Neuronal stem cell (in vitro differentiated cells): ENCODE measurements at regions not wholly inside any gene's neighbourhood (a gene's known extent, or its start where the extent isn't known, plus 50 kb on each side); places are given as distances from the start of the nearest gene placed in this dataset.

ENCODE experiments used
- DNase-seq: peaks from one replicate; pipeline ENCODE4 v3.0.0-alpha.2; 2013; ENCODE audit warnings: low spot score
- H2AFZ ChIP-seq: one replicate; pipeline ENCODE4 v1.6.1; 2013; ENCODE audit warnings: mild to moderate bottlenecking, low read length, inconsistent platforms
- H2AK5ac ChIP-seq: 2 replicates; pipeline ENCODE4 v1.6.1; 2013; ENCODE audit warnings: low read depth, mild to moderate bottlenecking, inconsistent platforms, low read length, moderate library complexity, mixed read lengths
- H2BK120ac ChIP-seq: 2 replicates; pipeline ENCODE4 v1.6.1; 2013; ENCODE audit warnings: low read depth, mild to moderate bottlenecking, inconsistent platforms, low read length, moderate library complexity, mixed read lengths
- H2BK12ac ChIP-seq: one replicate; pipeline ENCODE4 v1.6.1; 2013; ENCODE audit warnings: low read length, inconsistent platforms
- H2BK15ac ChIP-seq: 2 replicates; pipeline ENCODE4 v1.6.1; 2013; ENCODE audit warnings: mild to moderate bottlenecking, low read length, inconsistent platforms, mixed read lengths
- H2BK5ac ChIP-seq: one replicate; pipeline ENCODE4 v1.6.1; 2013; ENCODE audit warnings: inconsistent platforms, mild to moderate bottlenecking, low read length, moderate library complexity
- H3K14ac ChIP-seq: one replicate; pipeline ENCODE4 v1.6.1; 2013; ENCODE audit warnings: low read length, inconsistent platforms
- H3K18ac ChIP-seq: 2 replicates; pipeline ENCODE4 v1.6.1; 2013; ENCODE audit warnings: low read length, inconsistent platforms
- H3K23ac ChIP-seq: 2 replicates; pipeline ENCODE4 v1.6.1; 2013; ENCODE audit warnings: low read depth, mild to moderate bottlenecking, mixed read lengths, low read length, inconsistent platforms; ENCODE audit not compliant: poor library complexity
- H3K27ac ChIP-seq: replicated peaks from 3 replicates; pipeline ENCODE4 v1.5.1; 2013; ENCODE audit warnings: low read length, inconsistent platforms
- H3K27me3 ChIP-seq, 3 experiments: 2 replicates each; pipeline ENCODE4 v1.6.1; 2013; ENCODE audit warnings: low read length in 3 of 3, mild to moderate bottlenecking in 2 of 3, inconsistent platforms in 1 of 3, low read depth in 1 of 3, mixed read lengths in 1 of 3, moderate library complexity in 1 of 3; ENCODE audit not compliant: control insufficient read depth in 3 of 3, insufficient read depth in 3 of 3
- H3K36me3 ChIP-seq, 2 donors: replicated peaks in 1 of 2; 2 replicates each; pipeline ENCODE4 v1.6.1; 2013; ENCODE audit warnings: low read length in 2 of 2; ENCODE audit not compliant: control insufficient read depth in 2 of 2, insufficient read depth in 2 of 2
- H3K4ac ChIP-seq: 2 replicates; pipeline ENCODE4 v1.6.1; 2013; ENCODE audit warnings: inconsistent platforms, mild to moderate bottlenecking, low read length, moderate library complexity
- H3K4me1 ChIP-seq, 2 donors: 1 replicate in 1 of 2; 2 replicates in 1 of 2; pipeline ENCODE4 v1.6.1; 2013; ENCODE audit warnings: low read length in 2 of 2, low read depth in 1 of 2; ENCODE audit not compliant: control insufficient read depth in 2 of 2, insufficient read depth in 1 of 2
- H3K4me2 ChIP-seq: one replicate; pipeline ENCODE4 v1.6.1; 2013; ENCODE audit warnings: mild to moderate bottlenecking, low read length, inconsistent platforms; ENCODE audit not compliant: insufficient read depth, poor library complexity, severe bottlenecking
- H3K4me3 ChIP-seq, 2 donors: 2 replicates each; pipeline ENCODE4 v1.5.1; 2013; ENCODE audit warnings: low read length in 2 of 2, mild to moderate bottlenecking in 2 of 2, inconsistent platforms in 1 of 2, moderate library complexity in 1 of 2
- H3K79me1 ChIP-seq: one replicate; pipeline ENCODE4 v1.6.1; 2013; ENCODE audit warnings: low read depth, mild to moderate bottlenecking, inconsistent platforms, low read length, moderate library complexity
- H3K9ac ChIP-seq: one replicate; pipeline ENCODE4 v1.6.1; 2013; ENCODE audit warnings: mild to moderate bottlenecking, low read depth, low read length, inconsistent platforms; ENCODE audit not compliant: poor library complexity
- H3K9me3 ChIP-seq, 2 donors: replicated peaks in 1 of 2; 2 replicates each; pipeline versions ENCODE3 to v1.6.1; 2013; ENCODE audit warnings: low read length in 2 of 2, mild to moderate bottlenecking in 2 of 2, inconsistent platforms in 1 of 2, low read depth in 1 of 2, mixed read lengths in 1 of 2, moderate library complexity in 1 of 2; ENCODE audit not compliant: control insufficient read depth in 2 of 2, insufficient read depth in 1 of 2
- H4K8ac ChIP-seq: one replicate; pipeline ENCODE4 v1.6.1; 2013; ENCODE audit warnings: low read depth, mild to moderate bottlenecking, inconsistent platforms, low read length, moderate library complexity
- H4K91ac ChIP-seq: one replicate; pipeline ENCODE4 v1.6.1; 2013; ENCODE audit warnings: low read length, low read depth, mild to moderate bottlenecking, inconsistent platforms; ENCODE audit not compliant: poor library complexity
- WGBS, 2 donors: extraction: QIAGEN DNeasy Blood & Tissue Kit; methylation state at CpG; one replicate each; pipeline ENCODE4 v1.1.7; 2013; ENCODE audit warnings: missing lambda C conversion rate in 2 of 2, mixed read lengths in 1 of 2; ENCODE audit not compliant: insufficient read length in 2 of 2, insufficient replicate concordance in 1 of 2; ENCODE audit errors: extremely low coverage in 2 of 2; 5-methylcytosine and 5-hydroxymethylcytosine counted together

GRCh38 chr6:9936551-9936950, 478.3 kb downstream of the TFAP2A start:
- Histone ChIP-seq H3K23ac (no peak overlapping the region), H2BK15ac (no peak overlapping the region), H2BK120ac (no peak overlapping the region), H3K27me3 (no peaks in the 10 kb centered on the region), H2BK5ac (no peak overlapping the region), H2AFZ (no peak overlapping the region), H3K27ac (no peak overlapping the region), H3K36me3 (no peaks in the 10 kb centered on the region), H3K4me2 (no peak overlapping the region), H3K4me3 (no peak overlapping the region), H3K14ac (no peak overlapping the region), H3K79me1 (no peaks in the 10 kb centered on the region), H2BK12ac (no peak overlapping the region), H3K18ac (peak overlapping the region; percentile 48), H3K4ac (no peak overlapping the region), H2AK5ac (no peak overlapping the region), H4K8ac (no peak overlapping the region), H3K9me3 (no peaks in the 10 kb centered on the region), H3K9ac (no peak overlapping the region), H3K4me1 (peaks cover 0 to 10% of the 10 kb centered on the region in 2 donors), H4K91ac (no peak overlapping the region)
- WGBS, 2 donors, result no CpG with 5 or more reads among the region's 7 CpGs
- no peak for DNase-seq

GRCh38 chr6:9933677-9934076, 481.2 kb downstream of the TFAP2A start:
- H3K27me3 ChIP-seq, result no peaks in the 10 kb centered on the region
- H2BK12ac ChIP-seq, result no peak overlapping the region
- H4K91ac ChIP-seq, result no peak overlapping the region
- H3K4me2 ChIP-seq, result no peak overlapping the region
- WGBS, 2 donors, result no CpG with 5 or more reads among the region's 2 CpGs
- H2BK5ac ChIP-seq, result no peak overlapping the region
- H3K4me3 ChIP-seq, result no peak overlapping the region
- no peaks in the 10 kb centered on the region for H3K9me3 ChIP-seq
- no peak overlapping the region for H3K27ac ChIP-seq
- H4K8ac ChIP-seq, result no peak overlapping the region
- no peaks in the 10 kb centered on the region for H3K36me3 ChIP-seq
- no peak for DNase-seq
- peaks cover 0 to 10% of the 10 kb centered on the region in 2 donors for H3K4me1 ChIP-seq
- H2AK5ac ChIP-seq, result no peak overlapping the region
- no peak overlapping the region for H3K9ac ChIP-seq
- no peaks in the 10 kb centered on the region for H3K79me1 ChIP-seq
- no peak overlapping the region for H2AFZ ChIP-seq
- no peak overlapping the region for H3K18ac ChIP-seq
- no peak overlapping the region for H3K4ac ChIP-seq
- H2BK15ac ChIP-seq, result no peak overlapping the region
- no peak overlapping the region for H3K14ac ChIP-seq
- no peak overlapping the region for H2BK120ac ChIP-seq
- H3K23ac ChIP-seq, result no peak overlapping the region

- H2AK5ac ChIP-seq, result no peak overlapping the region
- H2BK12ac ChIP-seq, result no peak overlapping the region
- H3K4ac ChIP-seq, result no peak overlapping the region
- H3K9ac ChIP-seq, result peak overlapping the region; percentile 50
- no peak overlapping the region for H3K27ac ChIP-seq
- H4K91ac ChIP-seq, result no peak overlapping the region
- H2BK120ac ChIP-seq, result no peak overlapping the region
- no peak overlapping the region for H2BK5ac ChIP-seq
- no peak overlapping the region for H3K18ac ChIP-seq
- H3K36me3 ChIP-seq, result no peaks in the 10 kb centered on the region
- H4K8ac ChIP-seq, result no peak overlapping the region
- no peak overlapping the region for H3K4me2 ChIP-seq
- no peaks in the 10 kb centered on the region for H3K27me3 ChIP-seq
- H3K14ac ChIP-seq, result no peak overlapping the region
- DNase-seq, result no peak
- WGBS, 2 donors, result no CpG with 5 or more reads among the region's 1 CpG
- no peak overlapping the region for H2AFZ ChIP-seq
- H3K79me1 ChIP-seq, result no peaks in the 10 kb centered on the region
- no peak overlapping the region for H2BK15ac ChIP-seq
- no peaks in the 10 kb centered on the region for H3K4me1 ChIP-seq
- H3K9me3 ChIP-seq, result no peaks in the 10 kb centered on the region
- no peak overlapping the region for H3K4me3 ChIP-seq
- H3K23ac ChIP-seq, result no peak overlapping the region
These were observed 487.6 kb downstream of the TFAP2A start for GRCh38 chr6:9927275-9927674.

GRCh38 chr6:9924971-9925370, 489.9 kb downstream of the TFAP2A start:
- Histone ChIP-seq H4K8ac (no peak overlapping the region), H3K14ac (no peak overlapping the region), H3K27me3 (no peaks in the 10 kb centered on the region), H3K4me2 (no peak overlapping the region), H3K23ac (no peak overlapping the region), H3K9me3 (no peaks in the 10 kb centered on the region), H3K9ac (no peak overlapping the region), H3K4me1 (no peaks in the 10 kb centered on the region), H3K36me3 (no peaks in the 10 kb centered on the region), H2BK15ac (no peak overlapping the region), H3K79me1 (no peaks in the 10 kb centered on the region), H3K4ac (no peak overlapping the region), H2BK120ac (no peak overlapping the region), H2AFZ (no peak overlapping the region), H3K4me3 (no peak overlapping the region), H2BK12ac (no peak overlapping the region), H3K27ac (no peak overlapping the region), H4K91ac (no peak overlapping the region), H2BK5ac (no peak overlapping the region), H3K18ac (no peak overlapping the region), H2AK5ac (no peak overlapping the region)
- WGBS, 2 donors, result no CpG with 5 or more reads among the region's 7 CpGs
- DNase-seq, result no peak
